ENCODE measurements at regions not wholly inside any gene's neighbourhood (a gene's known extent, or its start where the extent isn't known, plus 50 kb on each side); places are given as distances from the start of the nearest gene placed in this dataset.

DNA sequence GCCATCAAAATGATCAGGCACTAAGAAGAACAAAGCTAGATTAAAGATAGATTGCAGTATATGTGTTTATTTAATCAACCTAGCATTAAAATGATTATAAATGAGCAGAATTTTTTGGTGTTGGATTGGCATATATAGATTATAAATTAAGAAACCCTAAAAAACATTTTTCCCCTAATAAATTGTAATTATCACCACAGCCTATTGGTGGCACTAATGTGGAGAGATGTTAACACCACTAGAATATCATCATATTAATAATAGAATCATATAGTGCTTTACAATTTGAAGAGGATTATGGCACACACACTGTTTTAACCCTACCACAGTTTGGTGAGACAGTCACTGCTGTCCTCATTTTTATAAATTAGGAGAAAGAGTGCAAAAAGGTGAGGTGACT, 112.4 kb upstream of the RND3 start:
- H3K36me3 Mint-ChIP-seq = no peaks in the 10 kb centered on the region
- H3K9me3 Mint-ChIP-seq = peaks cover 0 to 2% of the 10 kb centered on the region in 2 donors
- H3K4me1 Mint-ChIP-seq = no peaks in the 10 kb centered on the region
- no peak overlapping the region for H3K27ac Mint-ChIP-seq
- H3K4me3 Mint-ChIP-seq = no peak overlapping the region
- ATAC-seq (replicated peaks) (no peak), DNase-seq (no peak)
- peaks cover 0 to 5% of the 10 kb centered on the region in 2 donors for H3K27me3 Mint-ChIP-seq

DNA sequence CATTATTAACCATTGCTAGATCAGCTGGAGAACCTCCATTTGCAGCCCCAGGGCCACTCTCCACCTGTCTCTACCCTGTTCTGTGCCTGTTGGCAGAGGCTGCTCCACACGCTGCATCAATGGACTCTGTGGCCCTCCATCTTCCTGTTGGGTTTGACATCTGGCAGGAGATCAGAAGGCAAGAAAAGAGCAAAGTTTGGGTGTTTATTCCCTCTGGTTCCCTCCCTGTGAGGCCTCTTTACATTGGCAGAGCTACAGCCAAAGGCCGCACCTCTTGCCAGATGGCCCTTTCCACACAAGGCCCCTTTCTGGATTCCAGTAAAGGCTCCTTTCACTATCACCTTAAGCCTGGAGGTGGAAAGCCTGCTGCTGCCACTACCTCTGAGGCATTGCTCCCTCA, 110.9 kb upstream of the RND3 start:
- Mint-ChIP-seq H3K27me3 (peaks cover 0 to 5% of the 10 kb centered on the region in 2 donors), H3K36me3 (no peaks in the 10 kb centered on the region), H3K9me3 (peaks cover 0 to 2% of the 10 kb centered on the region in 2 donors), H3K27ac (no peak overlapping the region), H3K4me3 (no peak overlapping the region), H3K4me1 (no peaks in the 10 kb centered on the region)
- ATAC-seq (replicated peaks) (no peak), DNase-seq (no peak)

DNA sequence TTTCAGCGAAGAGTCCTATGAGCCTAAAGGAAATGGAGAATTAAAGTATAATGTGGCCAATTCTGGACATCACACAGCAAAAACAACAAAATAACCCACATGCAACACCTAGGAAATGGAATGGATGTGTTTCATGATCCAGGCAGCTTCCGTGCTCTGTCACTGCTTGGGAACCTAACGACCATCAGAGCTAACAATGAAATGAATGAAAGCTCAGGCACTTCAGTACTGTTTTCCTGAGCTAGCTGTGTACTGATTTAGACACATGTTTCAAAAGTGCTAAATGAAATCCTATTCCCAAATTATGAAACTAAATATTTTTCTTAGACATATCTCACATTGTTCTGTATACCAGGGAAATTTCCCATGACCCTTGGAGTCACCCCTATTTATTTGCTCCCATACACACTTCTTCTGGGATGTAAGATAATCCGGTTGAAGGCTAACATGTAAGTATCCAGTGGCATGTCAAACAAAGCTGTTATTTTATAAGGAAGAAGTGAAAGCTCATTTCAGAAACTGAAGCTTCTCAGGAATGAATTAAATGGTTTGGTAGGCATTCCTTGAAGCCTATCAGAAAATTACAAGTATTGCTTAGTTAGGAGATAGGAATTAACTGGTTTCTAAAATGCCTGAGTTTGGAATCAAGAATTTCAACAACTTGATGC, 108.5 kb upstream of the RND3 start:
- Mint-ChIP-seq H3K4me1 (no peaks in the 10 kb centered on the region), H3K27ac (no peak overlapping the region), H3K9me3 (peaks cover 0 to 2% of the 10 kb centered on the region in 2 donors), H3K27me3 (peaks cover 0 to 5% of the 10 kb centered on the region in 2 donors), H3K4me3 (no peak overlapping the region), H3K36me3 (no peaks in the 10 kb centered on the region)
- DNase-seq = no peak
- ATAC-seq (replicated peaks) = no peak

DNA sequence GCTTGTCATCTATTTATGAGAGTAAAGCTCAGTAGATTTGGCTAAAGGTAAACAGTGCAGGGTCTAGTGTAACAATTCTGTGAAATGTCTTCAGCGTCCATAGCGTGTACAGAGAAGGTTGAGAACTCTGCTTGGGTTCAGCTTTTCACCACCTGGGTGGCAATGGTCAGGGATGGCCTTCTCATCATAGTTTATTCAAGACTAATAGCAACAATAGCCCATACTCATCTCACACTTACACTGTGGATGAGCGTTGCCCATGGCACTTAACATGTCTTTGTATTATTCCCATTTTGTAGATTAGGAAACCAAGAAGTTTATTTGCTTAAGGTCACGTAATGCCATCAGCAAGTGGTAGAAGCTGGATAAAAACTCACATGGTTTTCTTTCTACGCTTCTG, 106.8 kb upstream of the RND3 start:
- Mint-ChIP-seq H3K4me1 (no peaks in the 10 kb centered on the region), H3K27me3 (peaks cover 0 to 5% of the 10 kb centered on the region in 2 donors), H3K27ac (no peak overlapping the region), H3K4me3 (no peak overlapping the region), H3K9me3 (peaks cover 0 to 2% of the 10 kb centered on the region in 2 donors), H3K36me3 (no peaks in the 10 kb centered on the region)
- no peak for ATAC-seq (replicated peaks)
- DNase-seq = no peak

DNA sequence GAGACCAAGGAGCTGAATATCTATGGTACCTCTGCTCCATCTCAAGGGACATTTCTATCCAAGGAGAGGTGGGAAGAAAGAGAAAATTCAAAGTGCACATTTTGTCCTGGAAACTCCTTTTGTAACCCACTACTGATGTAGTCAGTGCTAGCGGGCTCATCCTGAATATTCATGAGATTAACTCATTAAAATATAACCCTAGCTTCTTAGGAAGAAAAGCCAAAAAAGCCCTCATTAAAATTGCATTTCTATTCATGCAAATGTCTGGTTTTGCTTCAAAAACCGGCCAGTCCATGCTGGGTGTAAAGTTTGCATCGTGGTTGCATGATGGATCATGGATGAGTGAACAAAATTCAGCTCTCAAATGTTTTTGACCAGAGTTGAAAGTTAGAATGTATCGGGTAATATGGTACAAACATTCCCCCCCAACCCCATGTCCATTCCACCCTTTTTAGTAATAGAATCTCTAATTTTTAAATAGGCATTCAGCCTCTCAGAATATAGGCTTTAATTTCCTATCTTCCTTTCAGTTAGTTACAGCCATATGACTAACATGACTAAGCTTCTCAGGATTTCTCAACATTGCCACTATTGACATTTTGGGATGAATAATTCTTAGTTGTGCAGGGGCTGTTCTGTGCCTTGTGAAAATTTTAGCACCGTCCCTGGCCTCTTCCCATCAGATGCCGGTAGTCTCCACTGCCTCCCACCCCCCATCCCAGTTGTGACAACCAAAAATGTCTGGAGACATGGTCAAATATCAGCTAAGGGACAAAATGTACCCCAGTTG, 104.2 kb upstream of the RND3 start:
- DNase-seq (no peak), ATAC-seq (replicated peaks) (no peak)
- Mint-ChIP-seq H3K4me1 (no peaks in the 10 kb centered on the region), H3K9me3 (peaks cover 0 to 2% of the 10 kb centered on the region in 2 donors), H3K36me3 (no peaks in the 10 kb centered on the region), H3K4me3 (no peak overlapping the region), H3K27ac (no peak overlapping the region), H3K27me3 (no peaks in the 10 kb centered on the region)

DNA sequence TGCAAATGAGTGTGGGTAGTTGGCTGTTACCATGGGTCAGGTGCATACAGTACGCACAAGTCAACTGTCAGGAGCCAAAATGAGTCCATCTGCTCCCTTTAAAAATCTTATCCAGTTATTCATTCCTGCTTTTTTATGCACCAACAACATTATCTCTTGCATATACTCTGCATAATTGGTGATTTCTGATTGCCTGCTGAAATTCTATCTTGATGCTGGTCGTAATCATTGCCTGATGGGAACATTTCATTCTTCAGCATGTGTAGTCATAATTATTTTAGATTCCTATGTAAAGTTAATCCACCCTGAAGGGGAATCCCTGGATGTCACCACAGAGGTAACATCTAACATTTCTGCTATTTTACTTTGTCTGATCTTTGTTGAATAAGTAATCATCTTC, 102.2 kb upstream of the RND3 start:
- no peak for ATAC-seq (replicated peaks)
- Mint-ChIP-seq H3K4me3 (no peak overlapping the region), H3K4me1 (no peaks in the 10 kb centered on the region), H3K27ac (no peak overlapping the region), H3K9me3 (no peaks in the 10 kb centered on the region), H3K27me3 (no peaks in the 10 kb centered on the region), H3K36me3 (no peaks in the 10 kb centered on the region)
- DNase-seq = no peak

DNA sequence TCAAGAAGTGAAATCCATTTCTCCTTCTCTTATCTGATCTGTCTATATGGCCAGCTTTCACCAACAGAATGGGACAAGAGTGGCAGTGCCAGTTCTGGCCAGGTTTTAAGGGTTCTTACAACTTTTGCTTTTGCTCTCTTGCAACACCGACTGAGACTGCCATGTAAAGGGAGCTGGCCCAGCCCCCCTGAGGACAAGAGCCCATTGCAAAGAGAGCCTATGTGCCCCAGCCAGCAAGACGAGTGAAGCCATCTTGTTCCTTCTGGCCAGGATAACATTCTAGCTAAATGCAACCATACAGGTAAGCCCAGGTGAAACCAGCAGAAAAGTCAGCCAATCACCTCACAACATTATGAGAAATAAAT, 101.0 kb upstream of the RND3 start:
- Mint-ChIP-seq H3K27ac (no peak overlapping the region), H3K36me3 (no peaks in the 10 kb centered on the region), H3K4me1 (no peaks in the 10 kb centered on the region), H3K4me3 (no peak overlapping the region), H3K27me3 (no peaks in the 10 kb centered on the region), H3K9me3 (peaks cover 0 to under 1% of the 10 kb centered on the region in 2 donors)
- ATAC-seq (replicated peaks) (no peak), DNase-seq (no peak)

DNA sequence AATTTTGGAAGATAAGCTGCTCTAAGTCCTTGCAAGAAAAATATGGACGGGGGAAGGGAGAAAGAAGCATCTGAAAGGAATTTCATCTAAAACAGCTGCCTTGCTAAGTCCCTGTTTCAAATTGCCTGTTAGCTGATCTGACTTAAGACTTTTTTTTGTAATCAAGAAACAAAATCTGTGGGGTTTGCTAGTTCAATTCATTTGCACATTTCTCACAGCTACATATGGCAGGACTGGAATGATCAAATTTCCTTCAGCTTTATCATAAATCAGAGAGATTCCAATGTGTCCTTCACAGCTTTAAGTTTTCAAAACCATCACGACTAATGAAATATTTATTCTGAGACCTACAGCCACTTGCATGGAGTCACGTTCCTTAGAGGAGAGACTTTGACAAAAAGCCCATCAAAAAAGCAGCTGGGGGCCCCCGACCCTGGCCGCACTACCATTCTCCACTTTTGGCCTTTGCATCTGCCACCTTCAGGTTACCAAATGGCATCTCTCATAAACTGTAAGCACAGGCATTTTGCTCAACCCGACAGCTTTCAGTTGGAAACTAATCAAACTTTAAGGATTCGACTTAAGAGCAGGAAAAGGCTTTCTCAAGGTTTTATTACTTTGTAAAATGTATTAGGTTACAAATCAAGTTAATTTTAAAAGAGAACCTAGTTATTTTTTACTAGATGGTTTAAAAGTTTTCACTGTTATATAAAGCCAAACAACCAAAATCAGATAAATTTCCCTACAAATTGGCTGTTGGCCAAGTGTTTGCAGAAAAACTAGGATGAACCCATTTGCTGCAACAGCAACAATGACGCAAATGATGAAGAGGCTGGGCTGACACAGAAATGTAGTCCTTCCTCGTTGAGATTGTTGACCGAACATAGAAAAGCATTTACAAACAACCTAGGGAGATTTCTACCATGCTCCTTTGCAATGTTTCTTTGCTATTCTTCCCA, 100.4 kb upstream of the RND3 start:
- H3K4me1 Mint-ChIP-seq = no peaks in the 10 kb centered on the region
- H3K27me3 Mint-ChIP-seq = no peaks in the 10 kb centered on the region
- no peak for ATAC-seq (replicated peaks)
- no peak for DNase-seq
- no peak overlapping the region for H3K27ac Mint-ChIP-seq
- no peak overlapping the region for H3K4me3 Mint-ChIP-seq
- H3K9me3 Mint-ChIP-seq = peaks cover 3 to 6% of the 10 kb centered on the region in 2 donors
- H3K36me3 Mint-ChIP-seq = no peaks in the 10 kb centered on the region

DNA sequence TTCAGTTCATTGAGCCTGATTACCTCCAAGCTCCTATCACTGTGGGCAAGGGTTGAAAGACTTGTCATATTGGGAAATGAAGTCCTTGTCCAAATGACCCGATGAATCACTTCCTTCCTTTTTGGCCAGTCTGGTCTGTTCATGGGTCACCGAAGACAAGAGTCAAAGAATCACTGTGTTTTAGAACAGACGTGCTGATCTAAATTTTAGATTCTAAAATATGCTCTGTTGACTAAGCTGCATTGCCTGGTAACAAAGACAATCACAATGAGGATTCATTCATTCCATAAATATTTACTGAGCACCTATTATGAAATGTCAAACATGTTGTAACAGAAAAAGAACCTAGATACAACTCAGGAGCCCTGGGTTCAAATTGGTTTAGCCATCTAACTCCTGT, 99.4 kb upstream of the RND3 start:
- Mint-ChIP-seq H3K9me3 (peaks cover 3 to 7% of the 10 kb centered on the region in 2 donors), H3K36me3 (no peaks in the 10 kb centered on the region), H3K27me3 (no peaks in the 10 kb centered on the region), H3K27ac (no peak overlapping the region), H3K4me3 (no peak overlapping the region), H3K4me1 (no peaks in the 10 kb centered on the region)
- ATAC-seq (replicated peaks) (no peak), DNase-seq (no peak)

DNA sequence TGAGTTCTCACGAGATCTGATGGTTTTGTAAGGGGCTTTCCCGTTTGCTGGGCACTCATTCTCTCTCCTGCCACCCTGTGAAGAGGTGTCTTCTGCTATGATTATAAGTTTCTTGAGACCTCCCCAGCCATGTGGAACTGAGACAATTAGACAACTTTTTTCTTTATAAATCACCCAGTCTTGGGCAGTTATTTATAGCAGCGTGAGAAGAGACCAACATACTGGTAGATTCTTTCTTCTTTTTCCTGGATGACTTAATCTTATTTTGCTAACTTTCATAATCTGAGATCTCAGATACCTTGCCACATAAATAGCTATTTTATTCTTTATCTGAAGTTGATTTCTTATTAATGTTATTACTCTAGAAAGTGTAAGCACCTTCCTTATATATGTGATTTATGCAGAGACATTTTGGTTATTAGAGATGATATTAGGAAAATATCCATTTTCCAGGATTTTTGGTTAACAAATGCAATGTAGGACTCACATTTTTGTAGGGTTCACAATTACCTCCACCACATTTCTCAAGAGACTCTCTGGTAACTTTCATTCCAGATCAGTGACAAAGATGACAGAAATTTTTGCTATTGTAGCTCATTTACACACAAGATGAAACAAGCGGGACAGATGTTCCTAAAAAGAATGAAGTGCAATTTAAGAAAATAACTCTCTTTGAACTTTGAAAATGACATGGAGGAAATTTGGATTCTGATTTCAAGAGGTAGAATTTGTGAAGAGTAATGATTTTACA, 97.9 kb upstream of the RND3 start:
- Mint-ChIP-seq H3K27ac (no peak overlapping the region), H3K36me3 (no peaks in the 10 kb centered on the region), H3K4me1 (no peaks in the 10 kb centered on the region), H3K27me3 (no peaks in the 10 kb centered on the region), H3K9me3 (peaks cover 3 to 7% of the 10 kb centered on the region in 2 donors), H3K4me3 (no peak overlapping the region)
- ATAC-seq (replicated peaks) (no peak), DNase-seq (no peak)

DNA sequence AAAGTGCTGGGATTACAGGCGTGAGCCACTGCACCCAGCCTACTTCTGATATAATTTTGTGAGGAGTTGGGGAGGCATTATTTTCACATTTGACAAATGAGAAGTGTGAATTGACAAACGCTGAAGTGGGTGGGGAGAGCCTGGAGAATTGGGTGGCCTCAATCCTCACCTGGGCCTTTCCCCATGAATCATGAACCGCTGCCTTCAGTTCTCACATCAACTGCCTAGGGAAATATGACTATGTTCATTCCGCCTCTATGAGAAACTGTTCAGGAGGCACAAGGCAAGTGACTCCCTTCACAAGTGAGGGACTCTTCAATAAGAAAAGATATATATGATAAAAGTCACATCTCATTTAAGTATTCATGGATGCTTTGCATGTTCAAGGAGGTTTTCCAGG, 96.6 kb upstream of the RND3 start:
- ATAC-seq (replicated peaks) (no peak), DNase-seq (no peak)
- Mint-ChIP-seq H3K4me1 (no peaks in the 10 kb centered on the region), H3K4me3 (no peak overlapping the region), H3K27ac (no peak overlapping the region), H3K36me3 (peaks cover 0 to 3% of the 10 kb centered on the region in 2 donors), H3K27me3 (no peaks in the 10 kb centered on the region), H3K9me3 (peaks cover 10 to 15% of the 10 kb centered on the region in 2 donors)

DNA sequence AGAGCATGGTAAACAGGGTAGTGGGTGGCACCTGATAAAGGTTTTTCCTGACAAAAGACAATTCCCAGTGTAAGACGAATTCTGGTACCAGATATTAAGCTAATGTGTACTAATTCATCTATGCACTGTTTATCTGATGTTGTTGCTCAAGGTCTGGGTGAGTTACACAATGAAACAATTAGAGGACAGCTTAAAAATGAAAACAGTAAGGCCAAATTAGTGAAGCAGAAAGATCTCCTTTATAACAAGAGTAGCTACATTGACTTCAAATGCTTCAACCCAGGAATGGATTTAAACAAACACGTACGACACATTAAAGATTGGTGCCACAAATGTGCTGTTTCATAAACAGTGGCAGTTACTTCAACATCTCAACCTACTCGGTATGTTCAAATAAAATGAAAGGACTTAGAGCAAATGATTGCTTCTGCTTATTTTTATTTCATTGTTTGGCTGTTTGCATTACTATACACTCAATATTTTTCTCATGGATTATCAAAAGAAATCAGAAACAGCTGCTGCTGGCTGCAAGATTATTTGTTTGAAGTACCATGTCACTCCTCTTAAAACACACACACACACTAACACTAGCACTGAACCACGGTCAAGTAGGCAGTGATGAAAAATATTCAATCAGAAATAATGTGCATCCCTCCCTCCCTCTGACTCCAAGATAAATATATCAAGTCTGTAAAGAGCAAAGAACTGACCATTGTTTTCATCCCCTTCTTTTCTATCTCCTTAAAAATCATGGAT, 94.4 kb upstream of the RND3 start:
- Mint-ChIP-seq H3K4me1 (no peaks in the 10 kb centered on the region), H3K4me3 (no peak overlapping the region), H3K27me3 (no peaks in the 10 kb centered on the region), H3K9me3 (peaks cover 19 to 26% of the 10 kb centered on the region in 2 donors), H3K27ac (no peak overlapping the region), H3K36me3 (peaks cover 0 to 3% of the 10 kb centered on the region in 2 donors)
- no peak for DNase-seq
- no peak for ATAC-seq (replicated peaks)

DNA sequence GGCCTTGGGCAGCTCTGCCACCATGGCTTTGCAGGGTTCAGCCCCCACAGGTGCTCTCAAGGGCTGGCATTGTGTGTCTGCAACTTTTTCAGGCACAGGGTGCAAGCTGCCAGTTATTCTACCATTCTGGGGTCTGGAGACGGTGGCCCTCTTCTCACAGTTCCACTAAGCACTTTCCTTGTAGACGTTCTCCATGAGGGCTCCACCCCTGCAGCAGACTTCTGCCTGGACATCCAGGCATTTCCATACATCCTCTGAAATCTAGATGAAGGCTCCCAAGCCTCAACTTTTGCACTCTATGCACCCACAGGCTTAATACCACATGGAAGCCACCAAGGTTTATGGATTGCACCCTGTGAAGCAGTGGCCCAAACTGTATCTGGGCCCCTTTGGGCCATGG, 91.0 kb upstream of the RND3 start:
- Mint-ChIP-seq H3K27me3 (no peaks in the 10 kb centered on the region), H3K4me3 (no peak overlapping the region), H3K36me3 (peaks cover 0 to 3% of the 10 kb centered on the region in 2 donors), H3K9me3 (peaks cover 19 to 26% of the 10 kb centered on the region in 2 donors), H3K4me1 (no peaks in the 10 kb centered on the region), H3K27ac (no peak overlapping the region)
- no peak for DNase-seq
- no peak for ATAC-seq (replicated peaks)
